ENCODE measurements at regions not wholly inside any gene's neighbourhood (a gene's known extent, or its start where the extent isn't known, plus 50 kb on each side); places are given as distances from the start of the nearest gene placed in this dataset.

DNA sequence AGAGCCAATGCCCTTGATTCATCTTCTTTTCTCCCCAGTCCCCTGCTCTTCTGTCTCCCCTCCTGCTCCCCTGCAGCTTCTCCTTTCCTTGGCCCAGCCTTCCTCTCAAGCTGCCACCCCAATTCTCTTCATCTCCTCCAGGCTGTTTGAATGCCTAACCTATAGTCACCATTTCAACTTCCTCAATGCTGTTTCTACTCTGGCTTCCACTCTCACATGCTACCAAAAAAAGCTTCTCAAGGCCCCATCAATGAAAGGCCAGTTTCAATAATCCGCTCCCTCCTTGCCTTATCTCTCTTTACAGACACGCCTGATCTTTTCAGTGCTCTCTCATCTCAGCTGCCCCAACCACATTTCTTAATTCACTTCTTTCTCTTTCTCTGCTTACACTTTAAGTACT is 212.2 kb upstream of the GPR149 start:
- no peak for TF ChIP-seq CTCF (IDR thresholded peaks at IDR 0.05)
- no peak for TF ChIP-seq POLR2A (IDR thresholded peaks at IDR 0.05)

All from testis (tissue), 2 donors.